ENCODE measurements at regions not wholly inside any gene's neighbourhood (a gene's known extent, or its start where the extent isn't known, plus 50 kb on each side); places are given as distances from the start of the nearest gene placed in this dataset.

DNA sequence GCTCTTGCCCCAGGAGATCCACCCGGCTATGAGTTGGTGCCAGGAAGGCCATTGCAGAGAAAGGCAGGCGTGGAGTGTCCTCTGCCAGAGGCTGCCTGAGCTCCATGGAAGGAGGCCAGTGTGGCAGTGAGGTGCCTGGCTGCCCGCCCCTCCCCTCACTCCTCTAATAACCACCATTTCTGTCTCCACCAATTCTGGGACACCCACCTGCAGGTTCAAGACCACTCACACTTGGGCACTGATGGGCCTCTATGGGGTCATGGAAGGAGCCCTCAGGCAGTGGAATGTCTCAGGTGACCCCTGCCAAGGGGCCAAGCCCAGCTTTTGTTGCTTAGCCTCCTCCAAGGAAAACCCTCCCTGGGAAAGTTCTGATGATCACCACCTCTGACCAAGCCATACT is 731.6 kb downstream of the MATN1 start:
- H3K79me2 ChIP-seq (ENCODE audit: control insufficient read depth, insufficient read depth, low read length) = no peaks in the 10 kb centered on the region
- no peaks in the 10 kb centered on the region for H4K20me1 ChIP-seq (ENCODE audit: control insufficient read depth, insufficient read depth)
- H3K27me3 ChIP-seq (replicated peaks in 1 of 2; ENCODE audit: control insufficient read depth in 2 of 2, insufficient read depth in 2 of 2, low read length in 1 of 2) = no peaks in the 10 kb centered on the region
- in situ Hi-C loops (cut with MboI) (no loop called here), intact Hi-C loops (cut with micrococcal nuclease; ENCODE audit: unreplicated experiment) (no loop called here)
- BruUV-seq (replicated peaks) = no TSS peak
- no peaks in the 10 kb centered on the region for H3K4me1 ChIP-seq (ENCODE audit: control insufficient read depth, insufficient read depth, low read length)
- no peaks in the 10 kb centered on the region; the same call in 1 of the 3 replicates for H3K9me3 ChIP-seq (replicated peaks; ENCODE audit: control insufficient read depth, insufficient read depth, low read length)
- FAIRE-seq (no peak), ATAC-seq (no peak), DNase-seq (ENCODE audit: low read depth, low spot score) (no peak)
- ChIA-PET RAD21 (ENCODE audit: unreplicated experiment) (no interaction called here), SMC1A (ENCODE audit: uncharacterized antibody, unreplicated experiment) (no interaction called here), CTCF (no interaction called here), POLR2A (no interaction called here)
- H3K4me2 ChIP-seq (ENCODE audit: control insufficient read depth, insufficient read depth) = no peak overlapping the region
- H2AFZ ChIP-seq (ENCODE audit: control insufficient read depth, low read depth, low read length) = no peak overlapping the region
- H3K27ac ChIP-seq (ENCODE audit: control insufficient read depth, insufficient read depth) = no peak overlapping the region
- H3K9ac ChIP-seq (ENCODE audit: control insufficient read depth, insufficient read depth, low read length) = no peak overlapping the region
- H3K36me3 ChIP-seq (ENCODE audit: control insufficient read depth in 2 of 2, insufficient read depth in 2 of 2, low read length in 1 of 2) = no peaks in the 10 kb centered on the region
- TF ChIP-seq, protein P1, sequence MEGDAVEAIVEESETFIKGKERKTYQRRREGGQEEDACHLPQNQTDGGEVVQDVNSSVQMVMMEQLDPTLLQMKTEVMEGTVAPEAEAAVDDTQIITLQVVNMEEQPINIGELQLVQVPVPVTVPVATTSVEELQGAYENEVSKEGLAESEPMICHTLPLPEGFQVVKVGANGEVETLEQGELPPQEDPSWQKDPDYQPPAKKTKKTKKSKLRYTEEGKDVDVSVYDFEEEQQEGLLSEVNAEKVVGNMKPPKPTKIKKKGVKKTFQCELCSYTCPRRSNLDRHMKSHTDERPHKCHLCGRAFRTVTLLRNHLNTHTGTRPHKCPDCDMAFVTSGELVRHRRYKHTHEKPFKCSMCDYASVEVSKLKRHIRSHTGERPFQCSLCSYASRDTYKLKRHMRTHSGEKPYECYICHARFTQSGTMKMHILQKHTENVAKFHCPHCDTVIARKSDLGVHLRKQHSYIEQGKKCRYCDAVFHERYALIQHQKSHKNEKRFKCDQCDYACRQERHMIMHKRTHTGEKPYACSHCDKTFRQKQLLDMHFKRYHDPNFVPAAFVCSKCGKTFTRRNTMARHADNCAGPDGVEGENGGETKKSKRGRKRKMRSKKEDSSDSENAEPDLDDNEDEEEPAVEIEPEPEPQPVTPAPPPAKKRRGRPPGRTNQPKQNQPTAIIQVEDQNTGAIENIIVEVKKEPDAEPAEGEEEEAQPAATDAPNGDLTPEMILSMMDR (IDR thresholded peaks at IDR 0.05 in 2 of 3, conservative IDR thresholded peaks at IDR 0.05 in 1 of 3; ENCODE audit: control insufficient read depth in 2 of 3, extremely low read depth in 1 of 3, insufficient read depth in 1 of 3, low read depth in 3 of 3, low read length in 3 of 3) = no peak
- TF ChIP-seq, protein P2, sequence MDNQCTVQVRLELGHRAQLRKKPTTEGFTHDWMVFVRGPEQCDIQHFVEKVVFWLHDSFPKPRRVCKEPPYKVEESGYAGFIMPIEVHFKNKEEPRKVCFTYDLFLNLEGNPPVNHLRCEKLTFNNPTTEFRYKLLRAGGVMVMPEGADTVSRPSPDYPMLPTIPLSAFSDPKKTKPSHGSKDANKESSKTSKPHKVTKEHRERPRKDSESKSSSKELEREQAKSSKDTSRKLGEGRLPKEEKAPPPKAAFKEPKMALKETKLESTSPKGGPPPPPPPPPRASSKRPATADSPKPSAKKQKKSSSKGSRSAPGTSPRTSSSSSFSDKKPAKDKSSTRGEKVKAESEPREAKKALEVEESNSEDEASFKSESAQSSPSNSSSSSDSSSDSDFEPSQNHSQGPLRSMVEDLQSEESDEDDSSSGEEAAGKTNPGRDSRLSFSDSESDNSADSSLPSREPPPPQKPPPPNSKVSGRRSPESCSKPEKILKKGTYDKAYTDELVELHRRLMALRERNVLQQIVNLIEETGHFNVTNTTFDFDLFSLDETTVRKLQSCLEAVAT (IDR thresholded peaks at IDR 0.05) = no peak
- 8% methylated on average over 3 of the region's 3 CpGs for WGBS (ENCODE audit: insufficient coverage, insufficient replicate concordance, low lambda C conversion rate, missing lambda C conversion rate)
- no peak overlapping the region for H3K4me3 ChIP-seq

DNA sequence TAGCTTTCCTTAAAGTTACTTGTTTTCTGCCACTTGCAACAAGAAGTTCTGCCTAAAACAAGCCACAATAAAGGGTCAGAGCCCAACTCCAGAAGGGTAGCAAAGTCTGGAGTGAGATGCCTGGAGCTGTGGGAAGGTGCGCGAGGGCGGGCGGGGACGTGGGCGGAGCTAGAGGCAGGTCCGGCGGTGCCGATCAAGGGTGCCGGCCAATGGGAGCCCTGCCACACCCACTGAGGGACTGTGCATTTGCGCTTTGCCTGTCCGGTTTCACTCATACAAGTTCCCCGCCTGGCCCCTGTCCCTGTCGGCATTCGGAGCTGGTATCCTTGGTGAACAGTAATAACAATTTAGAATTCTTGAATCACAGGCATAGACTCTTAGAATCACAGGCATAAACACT is 732.4 kb downstream of the MATN1 start:
- SMC1A ChIA-PET (ENCODE audit: uncharacterized antibody, unreplicated experiment) = no interaction called here
- TF ChIP-seq IKZF1 (conservative IDR thresholded peaks at IDR 0.05) (no peak), SMC3 (IDR thresholded peaks at IDR 0.05; ENCODE audit: borderline replicate concordance, low read length) (no peak), ZNF24 (IDR thresholded peaks at IDR 0.05) (no peak), CEBPB (IDR thresholded peaks at IDR 0.05; ENCODE audit: borderline replicate concordance in 1 of 2, low read depth in 2 of 2, low read length in 2 of 2) (no peak), NRF1 (conservative IDR thresholded peaks at IDR 0.05; ENCODE audit: low read depth, low read length) (no peak), ZNF274 (IDR thresholded peaks at IDR 0.05; ENCODE audit: insufficient read depth, insufficient read length) (no peak), ZNF217 (IDR thresholded peaks at IDR 0.05) (no peak), CBX3 (IDR thresholded peaks at IDR 0.05; ENCODE audit: borderline replicate concordance, low read depth) (no peak)
- TF ChIP-seq, protein P3, sequence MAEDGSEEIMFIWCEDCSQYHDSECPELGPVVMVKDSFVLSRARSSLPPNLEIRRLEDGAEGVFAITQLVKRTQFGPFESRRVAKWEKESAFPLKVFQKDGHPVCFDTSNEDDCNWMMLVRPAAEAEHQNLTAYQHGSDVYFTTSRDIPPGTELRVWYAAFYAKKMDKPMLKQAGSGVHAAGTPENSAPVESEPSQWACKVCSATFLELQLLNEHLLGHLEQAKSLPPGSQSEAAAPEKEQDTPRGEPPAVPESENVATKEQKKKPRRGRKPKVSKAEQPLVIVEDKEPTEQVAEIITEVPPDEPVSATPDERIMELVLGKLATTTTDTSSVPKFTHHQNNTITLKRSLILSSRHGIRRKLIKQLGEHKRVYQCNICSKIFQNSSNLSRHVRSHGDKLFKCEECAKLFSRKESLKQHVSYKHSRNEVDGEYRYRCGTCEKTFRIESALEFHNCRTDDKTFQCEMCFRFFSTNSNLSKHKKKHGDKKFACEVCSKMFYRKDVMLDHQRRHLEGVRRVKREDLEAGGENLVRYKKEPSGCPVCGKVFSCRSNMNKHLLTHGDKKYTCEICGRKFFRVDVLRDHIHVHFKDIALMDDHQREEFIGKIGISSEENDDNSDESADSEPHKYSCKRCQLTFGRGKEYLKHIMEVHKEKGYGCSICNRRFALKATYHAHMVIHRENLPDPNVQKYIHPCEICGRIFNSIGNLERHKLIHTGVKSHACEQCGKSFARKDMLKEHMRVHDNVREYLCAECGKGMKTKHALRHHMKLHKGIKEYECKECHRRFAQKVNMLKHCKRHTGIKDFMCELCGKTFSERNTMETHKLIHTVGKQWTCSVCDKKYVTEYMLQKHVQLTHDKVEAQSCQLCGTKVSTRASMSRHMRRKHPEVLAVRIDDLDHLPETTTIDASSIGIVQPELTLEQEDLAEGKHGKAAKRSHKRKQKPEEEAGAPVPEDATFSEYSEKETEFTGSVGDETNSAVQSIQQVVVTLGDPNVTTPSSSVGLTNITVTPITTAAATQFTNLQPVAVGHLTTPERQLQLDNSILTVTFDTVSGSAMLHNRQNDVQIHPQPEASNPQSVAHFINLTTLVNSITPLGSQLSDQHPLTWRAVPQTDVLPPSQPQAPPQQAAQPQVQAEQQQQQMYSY (CRISPR knock-in tag; IDR thresholded peaks at IDR 0.05) = no peak

More for the DNA sequence above, 732.4 kb downstream of the MATN1 start:
- no peak overlapping the region for H3K27ac ChIP-seq (ENCODE audit: control insufficient read depth, insufficient read depth)
- no peak overlapping the region for H3K4me3 ChIP-seq
- ATAC-seq (no peak), FAIRE-seq (no peak), DNase-seq (ENCODE audit: low read depth, low spot score) (no peak)
- POLR2A ChIA-PET = no interaction called here
- H3K9me3 ChIP-seq (replicated peaks; ENCODE audit: control insufficient read depth, insufficient read depth, low read length) = no peaks in the 10 kb centered on the region; the same call in 1 of the 3 replicates
- no peaks in the 10 kb centered on the region for H3K36me3 ChIP-seq (ENCODE audit: control insufficient read depth in 2 of 2, insufficient read depth in 2 of 2, low read length in 1 of 2)
- H3K4me1 ChIP-seq (ENCODE audit: control insufficient read depth, insufficient read depth, low read length) = no peaks in the 10 kb centered on the region
- H2AFZ ChIP-seq (ENCODE audit: control insufficient read depth, low read depth, low read length) = no peak overlapping the region
- CTCF ChIA-PET = interaction anchor here (0.6 kb wide), 1 partner anchor 474 kb away, joined by 3 read pairs; no protein-coding TSS in a partner anchor
- H4K20me1 ChIP-seq (ENCODE audit: control insufficient read depth, insufficient read depth) = no peaks in the 10 kb centered on the region
- H3K4me2 ChIP-seq (ENCODE audit: control insufficient read depth, insufficient read depth) = no peak overlapping the region
- RAD21 ChIA-PET (ENCODE audit: unreplicated experiment) = no interaction called here
- no TSS peak for BruUV-seq (replicated peaks)
- no peaks in the 10 kb centered on the region for H3K79me2 ChIP-seq (ENCODE audit: control insufficient read depth, insufficient read depth, low read length)
- no peak overlapping the region for H3K9ac ChIP-seq (ENCODE audit: control insufficient read depth, insufficient read depth, low read length)
- intact Hi-C loops (cut with micrococcal nuclease; ENCODE audit: unreplicated experiment) (no loop called here), in situ Hi-C loops (cut with MboI) (no loop called here)
- H3K27me3 ChIP-seq (replicated peaks in 1 of 2; ENCODE audit: control insufficient read depth in 2 of 2, insufficient read depth in 2 of 2, low read length in 1 of 2) = no peaks in the 10 kb centered on the region
- 70% methylated on average over 15 of the region's 15 CpGs for WGBS (ENCODE audit: insufficient coverage, insufficient replicate concordance, low lambda C conversion rate, missing lambda C conversion rate)
